ENCODE measurements at regions not wholly inside any gene's neighbourhood (a gene's known extent, or its start where the extent isn't known, plus 50 kb on each side); places are given as distances from the start of the nearest gene placed in this dataset.
"Not testable (repeated sequence)": the region's sequence is repeated elsewhere in the genome, so short reads cannot be mapped to it uniquely, and the experiment has no call there.

DNA sequence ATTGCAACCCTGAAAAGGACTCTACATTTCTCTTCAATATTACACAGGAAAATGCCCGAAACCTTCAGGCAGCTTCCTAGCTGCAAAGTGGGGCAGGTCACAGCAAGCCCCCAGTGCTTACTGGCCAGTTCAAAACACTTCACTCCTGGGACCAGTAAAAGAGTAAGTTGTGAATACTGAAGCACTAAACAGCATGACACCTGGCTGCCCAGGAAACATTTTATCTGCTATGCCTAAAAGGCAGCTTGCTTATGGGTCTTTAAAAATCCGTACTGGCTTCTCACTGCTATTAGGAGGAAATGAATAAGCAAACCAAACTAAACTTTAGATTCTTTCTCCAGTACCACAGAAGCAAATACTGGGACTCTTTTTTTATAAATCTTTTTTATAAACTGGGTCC is 457.9 kb upstream of the ALCAM start:
- peak; percentile 21 for DNase-seq

DNA sequence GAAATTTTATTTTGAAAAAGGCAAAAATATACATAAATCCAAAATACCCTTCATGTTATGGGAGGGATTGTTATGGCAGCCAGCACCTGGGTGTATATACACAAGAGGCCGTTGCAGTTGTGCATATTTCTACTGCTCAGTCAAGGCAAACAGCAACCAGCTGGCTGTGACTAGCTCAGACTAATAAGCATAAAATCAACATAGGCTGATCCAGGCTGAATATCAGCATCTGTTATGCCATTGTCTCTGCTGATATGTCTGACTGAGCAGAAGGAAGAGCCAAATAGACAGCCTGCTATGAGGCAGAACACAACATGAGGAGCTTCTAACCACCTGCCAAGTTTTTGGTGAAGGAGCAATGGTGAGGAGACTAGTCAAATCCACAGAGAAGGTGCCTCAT is 457.5 kb upstream of the ALCAM start:
- peak; percentile 91 for DNase-seq

DNA sequence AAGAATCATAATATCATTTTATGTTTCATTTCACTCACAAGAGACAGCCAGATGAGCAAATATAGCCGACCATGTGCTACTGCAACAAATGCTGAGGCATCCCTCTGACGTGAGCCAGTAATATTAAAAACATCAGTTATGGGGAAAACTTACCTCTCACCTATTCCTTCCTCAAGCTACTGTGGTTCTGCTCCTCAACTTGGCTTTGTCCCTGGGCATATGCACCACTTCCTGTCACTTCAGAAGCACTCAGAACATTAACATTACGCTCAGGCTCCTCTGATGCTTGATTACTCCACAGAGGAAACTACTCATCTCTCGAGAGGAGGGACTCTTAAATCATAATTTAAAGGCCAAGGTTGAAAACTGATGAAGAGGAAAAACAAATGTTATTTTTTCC is 457.0 kb upstream of the ALCAM start:
- DNase-seq, result peak; percentile 19

DNA sequence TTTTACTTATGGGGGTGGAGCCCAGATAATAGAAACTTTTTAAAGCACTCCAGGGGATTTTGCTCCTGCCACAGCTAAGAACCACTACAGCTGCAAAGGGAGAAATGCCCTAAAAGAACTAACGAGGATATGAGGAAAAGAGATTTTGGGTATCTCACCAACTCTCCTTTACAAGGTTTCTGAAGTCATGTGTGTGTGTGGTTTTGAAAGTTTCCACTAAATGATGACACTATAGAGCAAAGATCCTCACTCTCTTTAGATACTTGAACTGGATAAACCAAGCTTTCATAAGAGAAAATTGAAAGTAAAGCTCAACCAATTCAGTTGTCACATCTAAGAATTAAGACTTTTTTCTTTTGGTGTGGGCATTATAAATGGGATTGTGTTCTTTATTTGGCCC is 455.3 kb upstream of the ALCAM start:
- DNase-seq, result no peak

DNA sequence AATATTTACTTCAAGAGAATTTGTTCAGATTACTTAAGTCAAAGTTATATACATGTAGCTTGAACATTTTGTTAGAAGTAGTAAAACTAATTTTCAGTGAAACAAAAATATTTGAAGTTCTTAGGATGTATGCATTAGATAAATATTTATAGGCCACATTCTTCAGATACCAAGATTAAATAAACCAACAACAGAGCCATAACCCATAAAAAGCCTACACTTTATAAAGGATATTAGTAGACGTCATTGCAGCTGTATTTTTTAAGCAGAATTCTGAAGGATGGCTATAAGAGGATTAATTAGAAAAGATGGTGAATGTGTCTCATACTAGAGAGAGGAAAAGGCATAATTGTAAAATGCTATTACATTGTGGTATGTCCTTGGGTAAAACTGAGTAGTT is 449.7 kb upstream of the ALCAM start:
- no peak for DNase-seq

DNA sequence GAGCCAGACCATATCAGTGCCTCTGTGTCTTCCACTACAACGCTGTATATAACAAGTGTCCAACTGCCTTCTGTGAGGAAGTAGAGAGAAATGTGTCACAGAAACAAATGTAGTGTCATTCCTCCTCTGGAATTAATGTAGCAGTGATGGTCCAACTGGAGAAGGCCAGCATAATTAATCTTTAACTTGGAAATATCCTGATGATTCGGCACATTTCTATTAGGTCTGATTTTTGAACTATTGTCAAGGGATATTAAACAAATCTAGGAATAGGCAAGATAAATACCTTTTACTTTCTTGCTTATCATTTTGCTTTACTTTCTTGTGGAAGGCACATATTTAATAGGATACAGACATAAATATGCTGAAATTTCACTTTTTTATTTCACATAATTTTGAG is 446.2 kb upstream of the ALCAM start:
- DNase-seq, result no peak

DNA sequence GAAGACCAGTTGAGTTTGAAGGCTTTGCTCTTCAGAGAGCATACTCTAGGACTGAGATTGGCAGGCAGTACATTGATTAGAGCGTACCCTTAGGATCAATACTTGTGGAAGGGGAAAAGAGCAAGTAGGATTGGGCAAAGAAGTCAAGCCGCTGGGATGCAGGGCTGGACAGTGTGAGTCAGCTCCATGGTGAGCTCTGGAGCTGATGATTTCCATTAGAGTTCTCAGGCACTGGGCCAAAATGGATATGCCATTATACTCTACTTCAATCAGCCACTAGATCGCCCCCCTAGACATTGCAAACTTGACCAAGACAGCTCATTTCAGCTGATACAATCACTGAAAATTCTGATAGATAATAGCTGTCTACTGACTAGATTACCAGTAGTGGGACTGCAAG is 432.7 kb upstream of the ALCAM start:
- DNase-seq, result no peak

DNA sequence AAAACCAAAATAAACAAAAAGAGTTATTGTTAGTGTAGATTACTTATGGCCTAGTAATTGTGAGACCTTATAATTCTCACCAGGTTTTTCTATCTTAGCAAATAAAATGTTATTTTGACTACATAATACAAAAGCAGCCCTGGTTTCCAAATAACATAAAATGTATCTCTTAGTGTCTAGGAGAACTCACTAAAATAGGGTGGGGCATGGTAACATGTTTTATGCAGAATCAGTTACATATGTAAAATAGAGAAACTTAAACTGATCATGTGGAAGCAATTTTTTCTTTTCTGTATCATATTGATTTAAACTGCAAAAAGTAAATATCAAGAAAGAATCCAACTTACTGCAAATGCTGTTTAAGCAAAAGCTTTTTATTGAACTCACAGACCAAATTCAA is 431.1 kb upstream of the ALCAM start:
- DNase-seq, result no peak

DNA sequence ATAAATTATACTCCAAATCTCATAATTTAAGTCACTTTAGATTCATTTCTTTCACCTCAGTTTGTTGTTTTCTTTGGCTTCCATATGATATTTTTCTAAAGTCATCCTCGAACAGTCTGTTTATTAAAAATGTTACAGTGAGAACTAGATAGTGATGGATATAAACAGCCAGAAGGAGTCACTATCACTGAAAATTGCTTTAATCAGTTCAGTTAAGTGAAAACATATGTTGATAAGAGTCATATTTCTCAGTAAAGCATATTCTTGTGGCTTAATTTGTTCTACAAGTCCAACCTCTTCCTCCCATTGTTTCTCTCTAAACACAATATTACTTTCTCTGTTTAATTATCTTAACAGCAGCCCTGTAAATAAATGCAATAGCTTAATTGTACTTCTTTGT is 427.5 kb upstream of the ALCAM start:
- no peak for DNase-seq

DNA sequence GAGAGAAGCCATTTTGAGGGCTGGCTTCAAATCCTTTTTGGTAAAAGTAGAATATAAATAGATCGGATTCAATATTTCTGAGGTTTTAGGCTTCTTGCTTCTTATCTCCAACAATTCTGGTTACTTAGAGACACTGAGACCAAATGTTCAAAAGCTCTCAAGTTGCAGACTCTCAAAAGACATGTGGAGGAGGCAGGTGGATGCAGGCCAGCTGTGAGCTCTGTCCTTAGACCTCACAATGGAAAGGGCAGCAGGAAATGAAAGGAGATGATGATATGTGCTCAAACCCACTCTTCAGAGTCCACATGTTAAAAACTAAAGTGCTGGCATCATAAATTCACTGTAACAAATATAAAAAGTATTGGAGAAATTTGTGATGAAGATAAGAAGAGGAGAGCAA is 424.9 kb upstream of the ALCAM start:
- no peak for DNase-seq

DNA sequence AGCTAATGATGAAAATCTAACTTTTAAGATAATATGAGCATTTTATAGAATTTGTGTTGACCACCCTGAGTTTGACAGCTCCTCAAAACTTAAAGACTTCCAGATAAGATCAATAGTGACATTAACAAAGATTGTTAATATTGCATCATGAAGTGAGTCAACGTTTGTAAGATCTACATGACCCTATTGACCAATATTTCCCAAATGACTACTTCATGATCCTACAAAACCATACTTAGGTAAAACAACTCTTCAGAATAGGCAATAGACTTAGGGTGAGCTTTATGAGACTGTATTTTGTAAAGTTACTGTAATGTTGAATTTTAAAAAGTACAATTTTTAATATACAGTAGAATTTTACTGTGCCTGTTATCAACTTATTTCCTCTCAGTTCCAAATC is 422.7 kb upstream of the ALCAM start:
- DNase-seq, result no peak

DNA sequence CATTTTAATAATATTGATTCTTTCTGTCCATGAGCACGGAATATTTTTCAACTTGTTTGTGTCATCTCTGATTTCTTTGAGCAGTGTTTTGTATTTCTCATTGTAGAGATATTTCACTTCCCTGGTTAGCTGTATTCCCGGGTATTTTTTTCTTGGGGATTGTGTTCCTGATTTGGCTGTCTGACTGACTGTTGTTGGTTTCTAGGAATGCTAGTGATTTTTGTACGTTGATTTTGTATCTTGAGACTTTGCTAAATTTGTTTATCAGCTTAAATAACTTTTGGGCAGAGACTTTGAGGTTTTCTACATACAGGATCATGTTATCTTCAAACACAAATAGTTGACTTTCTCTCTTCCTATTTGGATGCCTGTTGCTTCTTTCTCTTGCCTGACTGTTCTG is 418.8 kb upstream of the ALCAM start:
- no peak for DNase-seq

DNA sequence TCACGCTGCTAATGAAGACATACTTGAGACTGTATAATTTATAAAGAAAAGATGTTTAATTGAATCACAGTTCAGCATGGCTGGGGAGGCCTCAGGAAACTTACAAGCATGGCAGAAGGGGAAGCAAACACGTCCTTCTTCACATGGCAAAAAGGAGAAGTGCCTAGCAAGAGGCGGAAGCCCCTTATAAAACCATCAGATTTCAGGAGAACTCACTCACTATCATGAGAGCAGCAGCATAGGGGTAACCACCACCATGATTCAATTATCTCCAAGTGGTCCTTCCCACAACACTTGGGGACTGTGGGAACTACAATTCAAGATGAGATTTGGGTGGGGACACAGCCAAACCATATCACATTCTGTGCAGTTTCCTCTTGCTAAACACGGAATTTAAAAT is 416.9 kb upstream of the ALCAM start:
- not testable (repeated sequence) for DNase-seq

DNA sequence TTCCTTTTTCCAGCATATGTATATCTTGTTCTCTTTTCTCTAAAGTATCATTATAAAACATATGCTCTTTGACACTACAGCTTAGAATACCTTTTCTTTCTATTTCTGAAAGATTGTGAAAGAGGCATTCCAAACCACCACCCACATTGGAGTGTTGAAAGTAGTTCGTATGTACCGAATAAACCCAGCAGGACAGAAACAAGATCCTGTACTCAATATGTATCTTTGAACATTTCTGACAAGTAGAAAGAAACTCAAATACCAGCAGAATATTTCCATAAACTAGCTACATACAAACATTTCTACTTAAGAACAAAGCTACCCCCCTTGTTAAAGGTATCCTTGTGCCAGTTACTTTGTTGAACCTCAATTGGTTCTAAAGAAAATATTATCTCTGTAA is 415.3 kb upstream of the ALCAM start:
- no peak for DNase-seq

DNA sequence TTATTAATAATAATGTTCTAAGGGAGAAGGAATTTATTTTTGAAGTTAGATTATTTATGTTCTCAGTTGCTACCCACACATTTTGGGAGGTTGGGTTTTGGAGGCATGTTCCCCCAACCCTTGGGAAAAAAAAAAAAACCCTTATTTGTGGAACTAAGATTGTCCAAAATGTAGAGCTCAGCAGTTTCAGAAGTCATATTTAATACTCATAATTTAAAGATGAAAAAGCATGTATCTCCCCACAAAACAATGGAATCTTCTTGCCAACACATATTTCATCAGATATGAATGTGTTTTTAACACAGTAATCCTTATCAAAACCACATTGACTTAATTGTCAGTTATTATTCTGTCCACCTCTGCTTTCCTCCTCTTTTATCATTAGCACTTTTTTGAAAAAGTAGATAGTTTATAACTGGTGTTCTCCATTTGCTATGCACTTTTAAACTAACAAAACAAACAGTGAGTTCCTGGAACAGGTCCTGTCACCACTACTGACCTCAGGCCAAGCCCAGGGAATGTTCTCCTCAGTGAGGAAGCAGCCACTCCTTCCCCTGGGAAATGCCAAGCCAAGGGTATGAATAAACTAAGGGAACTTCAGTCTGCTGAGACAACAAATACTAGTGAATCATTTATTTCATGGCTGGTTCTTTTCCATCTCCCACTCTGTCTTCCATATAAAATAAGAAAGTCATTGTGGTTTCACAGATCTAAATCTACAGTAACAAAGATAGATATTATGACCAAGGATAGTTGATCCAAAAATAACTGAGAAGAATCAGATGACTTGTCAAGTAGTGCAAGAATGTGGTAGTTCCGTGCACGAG is 414.4 kb upstream of the ALCAM start:
- no peak for DNase-seq

DNA sequence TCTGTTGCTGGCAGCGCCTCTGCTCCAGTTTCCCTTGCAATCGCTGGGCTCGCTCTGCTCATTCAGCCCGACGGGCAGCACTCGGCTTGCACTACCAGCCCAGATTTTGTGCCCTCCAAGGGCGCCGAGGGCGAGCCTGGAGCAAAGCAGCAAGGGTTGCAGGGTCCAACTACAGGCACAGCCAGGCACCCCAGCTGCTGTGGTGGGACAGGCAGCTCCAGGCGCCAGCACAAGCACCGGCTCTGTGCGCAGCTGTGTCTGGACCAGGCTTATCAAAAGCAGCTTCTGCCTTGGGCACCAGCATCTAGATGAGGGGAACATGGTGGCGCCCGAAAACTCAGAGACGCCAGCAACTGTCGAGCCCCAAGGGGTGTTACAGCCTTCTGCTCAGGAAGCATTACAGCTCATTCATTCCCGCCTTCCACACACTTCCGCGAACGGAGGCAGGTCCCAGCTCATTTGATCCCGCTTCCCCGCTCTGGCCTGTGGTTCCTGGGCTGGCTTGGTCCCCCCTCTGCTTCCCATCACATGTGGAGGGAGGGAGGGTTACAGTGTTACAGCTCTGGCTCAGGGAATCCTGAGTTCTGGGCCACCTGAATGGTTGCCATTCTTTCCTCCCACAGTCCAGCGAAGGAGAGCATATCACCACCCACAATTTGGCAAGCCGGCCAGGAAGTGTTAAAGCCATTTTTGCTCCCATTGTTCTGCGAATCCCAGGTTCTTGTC is 409.9 kb upstream of the ALCAM start:
- DNase-seq, result no peak

DNA sequence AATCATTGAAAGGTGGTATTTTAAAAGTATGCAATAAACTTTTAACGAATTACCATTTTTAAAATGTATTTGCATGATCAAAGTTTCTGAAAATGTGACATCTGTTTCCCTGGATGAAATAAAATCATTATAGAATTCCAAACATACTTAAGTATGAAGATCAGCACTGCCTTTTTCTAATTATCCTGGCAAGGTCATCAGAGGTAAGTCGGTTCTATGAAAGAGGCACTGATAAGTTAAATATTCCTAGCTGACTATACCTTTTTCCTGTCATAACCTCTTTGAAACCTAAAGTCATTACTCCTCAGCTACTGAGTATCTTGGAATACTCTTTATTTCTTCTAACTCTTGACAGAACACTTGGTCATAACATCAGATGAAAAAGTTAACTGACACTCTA is 406.1 kb upstream of the ALCAM start:
- no peak for DNase-seq

DNA sequence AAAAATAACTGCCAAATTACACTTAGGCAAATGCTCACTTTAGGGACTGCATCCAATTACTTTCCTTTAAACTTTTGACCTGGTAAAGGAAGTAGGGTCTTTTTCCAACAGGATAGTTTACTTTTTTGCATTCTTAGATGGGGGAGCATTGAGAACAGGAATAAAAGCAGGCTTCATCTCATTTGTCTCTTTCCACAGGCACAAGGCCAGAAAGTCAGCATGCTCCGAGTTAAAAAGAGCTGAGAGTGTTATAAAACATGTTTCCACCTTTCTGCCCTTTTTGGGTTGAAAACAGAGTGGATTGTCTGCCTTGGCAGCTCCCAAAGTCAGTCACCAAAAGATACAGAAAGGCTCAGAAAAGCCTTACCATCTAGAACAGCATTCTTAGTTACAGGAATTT is 404.9 kb upstream of the ALCAM start:
- no peak for DNase-seq

DNA sequence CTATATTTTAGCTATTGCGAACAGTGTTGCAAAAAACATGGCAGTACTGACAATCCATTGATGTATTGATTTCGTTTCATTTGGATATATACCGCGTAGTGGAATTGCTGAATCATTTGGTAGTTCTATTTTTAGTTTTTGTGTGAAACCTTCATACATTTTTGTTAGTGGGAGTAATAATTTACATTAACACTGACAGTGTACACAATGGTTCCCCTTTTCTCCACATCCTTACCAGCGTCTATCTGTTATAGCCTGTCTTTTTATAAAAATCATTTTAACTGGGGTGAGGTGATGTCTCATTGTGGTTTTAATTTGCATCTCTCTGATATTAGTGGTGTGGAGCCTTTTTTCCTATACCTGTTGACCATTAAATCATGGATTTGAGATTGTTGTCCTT is 392.4 kb upstream of the ALCAM start:
- DNase-seq, result no peak

DNA sequence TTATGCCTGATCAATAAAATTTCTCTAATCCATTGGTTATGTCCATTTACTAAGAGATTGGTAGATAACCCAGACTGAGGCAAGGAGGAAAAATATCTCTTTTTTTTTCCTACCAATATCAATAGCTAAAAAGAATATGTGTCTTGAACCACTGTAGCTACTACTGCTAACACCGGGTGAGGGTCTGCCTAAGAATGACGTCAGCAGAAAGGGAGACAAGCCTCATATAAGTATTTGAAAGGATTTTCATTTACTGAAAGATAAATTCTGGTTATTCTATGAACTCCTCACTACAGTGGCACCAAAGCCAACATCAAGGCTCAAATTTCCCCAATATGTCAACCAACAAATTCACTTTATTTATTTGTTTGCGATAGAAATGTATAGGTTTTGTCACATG is 389.0 kb upstream of the ALCAM start:
- no peak for DNase-seq

DNA sequence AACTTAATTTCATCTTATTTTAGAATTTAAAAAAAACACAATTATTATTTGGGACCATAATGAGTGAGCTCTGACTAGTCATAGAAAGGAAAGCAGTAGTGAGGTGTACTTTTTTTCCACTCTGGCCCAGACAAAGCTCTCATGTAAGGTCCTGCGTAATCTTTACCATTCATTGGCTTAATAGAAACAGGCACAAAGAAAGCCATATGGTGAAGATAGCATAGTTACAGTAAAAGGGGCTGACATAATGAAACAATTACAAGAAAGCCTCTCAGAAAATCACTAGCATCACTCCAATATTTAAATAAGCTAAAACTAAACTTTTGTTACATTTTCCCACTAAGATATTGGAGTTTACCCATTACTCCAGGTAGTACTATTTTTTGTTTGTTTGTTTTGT is 384.6 kb upstream of the ALCAM start:
- peak; percentile 29 for DNase-seq

DNA sequence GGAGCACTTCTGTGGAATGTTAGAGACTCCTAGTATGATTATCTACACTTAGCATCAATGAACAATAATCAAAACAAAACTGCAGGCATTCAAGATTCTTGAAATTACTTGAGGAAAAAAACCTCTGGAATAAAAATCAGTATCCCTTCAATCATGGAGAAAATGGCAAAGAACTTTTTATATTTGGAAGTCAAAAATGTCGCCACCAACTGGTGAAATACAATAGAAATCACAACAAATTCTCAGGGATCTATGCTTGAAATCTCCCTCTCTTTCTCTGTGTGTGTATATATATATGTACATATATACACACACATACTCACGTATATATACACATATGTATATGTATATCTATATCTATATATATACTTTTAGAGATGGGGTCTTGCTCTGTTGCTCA is 378.9 kb upstream of the ALCAM start:
- DNase-seq, result no peak

DNA sequence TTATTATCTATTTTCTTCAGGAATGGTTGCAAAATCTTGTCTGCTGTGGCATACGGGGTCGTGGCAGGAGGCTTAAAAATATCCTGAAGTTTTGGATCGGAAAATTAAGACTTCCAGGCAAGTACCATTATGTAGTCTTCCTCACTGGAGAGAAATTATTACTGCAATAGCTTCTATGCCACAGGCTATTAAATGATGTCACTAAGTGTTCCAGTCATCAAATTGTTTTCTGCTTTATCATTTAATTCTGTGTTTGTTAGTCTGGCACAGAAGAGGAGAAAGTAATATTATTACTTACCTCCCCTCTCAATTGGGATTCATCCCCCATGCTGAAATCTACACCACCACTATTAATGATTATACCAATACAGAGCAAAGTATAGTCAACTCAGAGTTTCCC is 378.2 kb upstream of the ALCAM start:
- DNase-seq, result no peak

DNA sequence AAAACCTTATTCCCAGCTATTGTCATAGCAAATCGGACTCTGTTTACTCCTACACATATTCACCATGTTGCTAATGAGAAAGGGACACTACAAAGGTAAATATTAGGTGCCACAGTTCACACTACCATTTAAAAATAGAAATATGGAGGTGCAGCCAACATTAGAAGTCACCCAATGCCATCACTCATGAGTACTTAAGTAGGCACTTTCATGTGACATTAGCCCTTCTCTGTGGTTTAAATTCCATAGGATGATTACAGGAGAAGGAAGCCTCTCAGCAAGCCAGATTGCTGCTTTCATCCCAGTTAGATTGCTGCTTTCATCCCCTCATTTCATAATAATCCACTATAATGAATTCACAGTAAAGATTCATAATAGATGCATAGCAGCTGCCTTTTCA is 376.8 kb upstream of the ALCAM start:
- DNase-seq, result peak; percentile 50

DNA sequence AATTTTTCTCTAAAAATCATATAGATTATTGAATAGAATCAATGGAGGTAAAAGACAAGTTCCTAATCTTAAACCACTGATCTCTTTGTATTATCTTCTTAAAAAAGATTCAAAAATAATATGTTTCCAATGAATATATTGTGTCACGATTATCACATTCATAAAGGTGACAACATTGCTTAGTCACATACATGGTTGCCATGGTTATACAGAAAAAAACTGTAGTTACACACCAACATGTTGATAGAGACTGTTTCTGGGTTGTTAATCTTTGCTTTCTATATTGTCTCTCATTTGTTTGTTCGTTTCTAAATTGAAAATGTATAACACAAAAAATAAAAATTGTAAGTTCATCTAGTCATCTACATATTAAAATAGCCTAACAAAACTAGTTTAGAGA is 376.0 kb upstream of the ALCAM start:
- DNase-seq, result no peak

Measured in NCI-H82 (cell line).